DMS 273 (cell line): ENCODE measurements at regions not wholly inside any gene's neighbourhood (a gene's known extent, or its start where the extent isn't known, plus 50 kb on each side); places are given as distances from the start of the nearest gene placed in this dataset.

Experiments
- DNase-seq: peaks from one replicate; lab custom pipeline; 2025; ENCODE audit not compliant: unreplicated experiment; lab: John Stamatoyannopoulos, UW

- DNase-seq = no peak
These were observed 198.5 kb downstream of the ADGRG6 start for GRCh38 chr6:142500250-142500786.

GRCh38 chr6:142501795-142502194, 200.0 kb downstream of the ADGRG6 start:
- no peak for DNase-seq

GRCh38 chr6:142507065-142507464, 205.3 kb downstream of the ADGRG6 start:
- DNase-seq = no peak

GRCh38 chr6:142510211-142510610, 208.4 kb downstream of the ADGRG6 start:
- DNase-seq = no peak

GRCh38 chr6:142518126-142518525, 216.3 kb downstream of the ADGRG6 start:
- peak; percentile 94 for DNase-seq

- DNase-seq = peak; percentile 77
These were observed 217.0 kb downstream of the ADGRG6 start for GRCh38 chr6:142518761-142519160.

- no peak for DNase-seq
These were observed 220.0 kb downstream of the ADGRG6 start for GRCh38 chr6:142521791-142522190.

GRCh38 chr6:142523515-142524375, 221.9 kb downstream of the ADGRG6 start:
- no peak for DNase-seq

- no peak for DNase-seq
These were observed 228.8 kb downstream of the ADGRG6 start for GRCh38 chr6:142530566-142530965.

GRCh38 chr6:142531727-142532126, 229.9 kb downstream of the ADGRG6 start:
- DNase-seq = no peak

- DNase-seq = no peak
These were observed 232.3 kb downstream of the ADGRG6 start for GRCh38 chr6:142534076-142534475.

GRCh38 chr6:142534484-142534883, 232.7 kb downstream of the ADGRG6 start:
- no peak for DNase-seq

- peak; percentile 82 for DNase-seq
These were observed 236.0 kb downstream of the ADGRG6 start for GRCh38 chr6:142537612-142538478.

- DNase-seq = no peak
These were observed 241.0 kb downstream of the ADGRG6 start for GRCh38 chr6:142542704-142543233.

GRCh38 chr6:142543606-142544005, 241.8 kb downstream of the ADGRG6 start:
- no peak for DNase-seq

GRCh38 chr6:142544199-142544838, 242.5 kb downstream of the ADGRG6 start:
- DNase-seq = no peak

- no peak for DNase-seq
These were observed 243.3 kb downstream of the ADGRG6 start for GRCh38 chr6:142545147-142545546.

- DNase-seq = no peak
These were observed 246.8 kb downstream of the ADGRG6 start for GRCh38 chr6:142548566-142548965.

- peak; percentile 40 for DNase-seq
These were observed 248.7 kb downstream of the ADGRG6 start for GRCh38 chr6:142550310-142551063.

GRCh38 chr6:142551274-142551811, 249.5 kb downstream of the ADGRG6 start:
- peak; percentile 90 for DNase-seq
